ENCODE measurements at regions not wholly inside any gene's neighbourhood (a gene's known extent, or its start where the extent isn't known, plus 50 kb on each side); places are given as distances from the start of the nearest gene placed in this dataset.

- Histone ChIP-seq H3K36me3 (no peaks in the 10 kb centered on the region), H3K9me3 (peaks cover 0 to 2% (median 0%) of the 10 kb centered on the region in 8 donors), H3K4me1 (peaks cover 0 to 6% (median 0%) of the 10 kb centered on the region in 6 donors), H3K27me3 (replicated peaks in 1 of 7) (no peaks in the 10 kb centered on the region), H3K27ac (no peak overlapping the region), H3K4me3 (no peak overlapping the region)
- 46 to 63% (median 49%) methylated on average over 2 of the region's 2 CpGs for WGBS, 5 donors
- no peak for TF ChIP-seq POLR2AphosphoS5 (IDR thresholded peaks at IDR 0.05)
- TF ChIP-seq POLR2A (IDR thresholded peaks at IDR 0.05): no peak
- TF ChIP-seq CTCF (IDR thresholded peaks at IDR 0.05 in 8 of 11, conservative IDR thresholded peaks at IDR 0.05 in 3 of 11): no peak
- intact Hi-C loops (cut with DNase I; ENCODE audit: low total_unique reads): no loop called here
- DNase-seq: no peak
Observed at GRCh38 chr5:71834601-71835000, 115.5 kb downstream of the CARTPT start.

DNA sequence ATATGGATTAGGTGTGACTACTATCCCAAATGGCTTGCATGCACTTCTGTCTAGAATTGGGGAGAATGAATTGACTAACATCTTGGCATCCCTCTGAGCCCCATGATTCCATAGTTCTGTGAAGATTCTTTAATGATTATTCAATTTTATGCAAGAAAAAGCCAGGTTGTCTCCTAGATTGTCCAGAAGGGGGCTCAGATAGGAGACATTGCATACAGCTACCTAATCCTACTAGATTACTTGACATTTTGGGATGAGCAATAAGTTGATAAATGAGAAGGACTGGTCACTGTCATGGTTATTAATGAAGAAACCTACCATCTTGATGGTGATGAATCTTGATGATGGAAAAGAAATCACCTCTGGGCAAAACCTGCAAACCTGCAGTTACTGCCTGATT is 117.0 kb downstream of the CARTPT start:
- no peak overlapping the region for H3K4me3 ChIP-seq
- intact Hi-C loops (cut with DNase I; ENCODE audit: low total_unique reads): no loop called here

GRCh38 chr5:71836559-71837112 is 117.6 kb downstream of the CARTPT start:
- Histone ChIP-seq H3K4me1 (peaks cover 0 to 6% (median 0%) of the 10 kb centered on the region in 6 donors), H3K4me3 (no peak overlapping the region), H3K27ac (no peak overlapping the region), H3K9me3 (peaks cover 0 to 6% (median 0%) of the 10 kb centered on the region in 8 donors), H3K27me3 (replicated peaks in 1 of 7) (no peaks in the 10 kb centered on the region), H3K36me3 (no peaks in the 10 kb centered on the region)
- DNase-seq: no peak
- intact Hi-C loops (cut with DNase I; ENCODE audit: low total_unique reads): no loop called here
- TF ChIP-seq POLR2A (IDR thresholded peaks at IDR 0.05) (no peak), CTCF (IDR thresholded peaks at IDR 0.05 in 8 of 11, conservative IDR thresholded peaks at IDR 0.05 in 3 of 11) (no peak), POLR2AphosphoS5 (IDR thresholded peaks at IDR 0.05) (no peak)
- WGBS, 5 donors: 73 to 91% (median 77%) methylated on average over 5 of the region's 5 CpGs

More for the DNA sequence above, 117.0 kb downstream of the CARTPT start:
- no peak overlapping the region for H3K27ac ChIP-seq
- no peak for DNase-seq
- no peaks in the 10 kb centered on the region for H3K36me3 ChIP-seq
- H3K27me3 ChIP-seq (replicated peaks in 1 of 7): no peaks in the 10 kb centered on the region
- H3K4me1 ChIP-seq: peaks cover 0 to 6% (median 0%) of the 10 kb centered on the region in 6 donors
- H3K9me3 ChIP-seq: peaks cover 0 to 4% (median 0%) of the 10 kb centered on the region in 8 donors
- TF ChIP-seq POLR2A (IDR thresholded peaks at IDR 0.05) (no peak), POLR2AphosphoS5 (IDR thresholded peaks at IDR 0.05) (no peak), CTCF (IDR thresholded peaks at IDR 0.05 in 8 of 11, conservative IDR thresholded peaks at IDR 0.05 in 3 of 11) (no peak)

DNA sequence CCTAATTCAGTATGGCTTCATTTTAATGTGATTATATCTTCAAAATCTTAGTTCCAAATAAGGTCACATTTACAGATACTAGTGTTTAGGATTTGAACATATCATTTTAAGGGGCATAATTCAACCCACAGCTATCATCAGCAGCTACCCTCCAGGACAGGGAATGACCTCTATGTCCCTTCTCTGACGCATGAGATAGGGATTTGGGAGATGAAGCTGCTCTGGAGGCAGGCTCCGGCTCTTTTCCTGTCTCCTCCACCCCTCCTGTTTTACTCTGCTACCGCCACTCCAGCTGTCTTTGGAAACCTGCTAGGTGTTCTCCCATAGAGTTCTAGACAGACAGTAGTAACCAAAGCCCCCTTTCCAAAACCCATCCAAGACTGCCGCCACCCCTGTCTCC is 119.2 kb downstream of the CARTPT start:
- no peak for TF ChIP-seq CTCF (IDR thresholded peaks at IDR 0.05 in 8 of 11, conservative IDR thresholded peaks at IDR 0.05 in 3 of 11)
- no peak for TF ChIP-seq POLR2AphosphoS5 (IDR thresholded peaks at IDR 0.05)
- no peak for TF ChIP-seq POLR2A (IDR thresholded peaks at IDR 0.05)

More for the DNA sequence above, 119.2 kb downstream of the CARTPT start:
- no peak for DNase-seq
- intact Hi-C loops (cut with DNase I; ENCODE audit: low total_unique reads): no loop called here
- Histone ChIP-seq H3K27me3 (replicated peaks in 1 of 7) (no peaks in the 10 kb centered on the region), H3K9me3 (peaks cover 0 to 6% (median 0%) of the 10 kb centered on the region in 8 donors), H3K36me3 (no peaks in the 10 kb centered on the region), H3K4me3 (no peak overlapping the region), H3K4me1 (peaks cover 0 to 6% (median 0%) of the 10 kb centered on the region in 6 donors), H3K27ac (no peak overlapping the region)
- WGBS, 5 donors: 79 to 91% (median 88%) methylated on average over 4 of the region's 4 CpGs

Data from spleen (tissue), 11 donors.